ENCODE measurements at regions not wholly inside any gene's neighbourhood (a gene's known extent, or its start where the extent isn't known, plus 50 kb on each side); places are given as distances from the start of the nearest gene placed in this dataset.

DNA sequence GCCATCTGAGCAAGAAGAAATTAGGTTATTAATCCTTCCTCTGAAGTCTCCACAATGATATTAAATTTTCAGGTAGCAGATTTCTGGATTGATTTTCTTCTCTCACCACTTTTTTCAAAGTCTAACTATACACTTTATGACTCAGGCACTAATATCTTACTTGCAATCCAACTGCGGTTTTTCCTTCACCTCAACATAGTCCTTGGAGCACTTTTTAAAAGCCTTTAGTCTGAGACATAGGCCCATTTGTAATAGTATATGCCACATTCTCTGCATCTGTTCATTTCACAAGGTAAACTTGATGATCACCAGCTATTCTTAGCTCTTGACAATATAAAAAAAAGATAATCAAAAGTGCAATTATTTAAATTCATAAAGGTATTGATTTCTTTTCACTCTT lies 55.9 kb upstream of the EDNRA start:
- no peak for TF ChIP-seq ZNF565 (CRISPR knock-in tag; conservative IDR thresholded peaks at IDR 0.05; ENCODE audit: low read depth)
- TF ChIP-seq, protein P1, sequence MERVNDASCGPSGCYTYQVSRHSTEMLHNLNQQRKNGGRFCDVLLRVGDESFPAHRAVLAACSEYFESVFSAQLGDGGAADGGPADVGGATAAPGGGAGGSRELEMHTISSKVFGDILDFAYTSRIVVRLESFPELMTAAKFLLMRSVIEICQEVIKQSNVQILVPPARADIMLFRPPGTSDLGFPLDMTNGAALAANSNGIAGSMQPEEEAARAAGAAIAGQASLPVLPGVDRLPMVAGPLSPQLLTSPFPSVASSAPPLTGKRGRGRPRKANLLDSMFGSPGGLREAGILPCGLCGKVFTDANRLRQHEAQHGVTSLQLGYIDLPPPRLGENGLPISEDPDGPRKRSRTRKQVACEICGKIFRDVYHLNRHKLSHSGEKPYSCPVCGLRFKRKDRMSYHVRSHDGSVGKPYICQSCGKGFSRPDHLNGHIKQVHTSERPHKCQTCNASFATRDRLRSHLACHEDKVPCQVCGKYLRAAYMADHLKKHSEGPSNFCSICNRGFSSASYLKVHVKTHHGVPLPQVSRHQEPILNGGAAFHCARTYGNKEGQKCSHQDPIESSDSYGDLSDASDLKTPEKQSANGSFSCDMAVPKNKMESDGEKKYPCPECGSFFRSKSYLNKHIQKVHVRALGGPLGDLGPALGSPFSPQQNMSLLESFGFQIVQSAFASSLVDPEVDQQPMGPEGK (CRISPR knock-in tag; IDR thresholded peaks at IDR 0.05; ENCODE audit: borderline replicate concordance): no peak
- TF ChIP-seq, protein P2, sequence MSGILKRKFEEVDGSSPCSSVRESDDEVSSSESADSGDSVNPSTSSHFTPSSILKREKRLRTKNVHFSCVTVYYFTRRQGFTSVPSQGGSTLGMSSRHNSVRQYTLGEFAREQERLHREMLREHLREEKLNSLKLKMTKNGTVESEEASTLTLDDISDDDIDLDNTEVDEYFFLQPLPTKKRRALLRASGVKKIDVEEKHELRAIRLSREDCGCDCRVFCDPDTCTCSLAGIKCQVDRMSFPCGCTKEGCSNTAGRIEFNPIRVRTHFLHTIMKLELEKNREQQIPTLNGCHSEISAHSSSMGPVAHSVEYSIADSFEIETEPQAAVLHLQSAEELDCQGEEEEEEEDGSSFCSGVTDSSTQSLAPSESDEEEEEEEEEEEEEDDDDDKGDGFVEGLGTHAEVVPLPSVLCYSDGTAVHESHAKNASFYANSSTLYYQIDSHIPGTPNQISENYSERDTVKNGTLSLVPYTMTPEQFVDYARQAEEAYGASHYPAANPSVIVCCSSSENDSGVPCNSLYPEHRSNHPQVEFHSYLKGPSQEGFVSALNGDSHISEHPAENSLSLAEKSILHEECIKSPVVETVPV (CRISPR knock-in tag; IDR thresholded peaks at IDR 0.05): no peak
- TF ChIP-seq, protein P3, sequence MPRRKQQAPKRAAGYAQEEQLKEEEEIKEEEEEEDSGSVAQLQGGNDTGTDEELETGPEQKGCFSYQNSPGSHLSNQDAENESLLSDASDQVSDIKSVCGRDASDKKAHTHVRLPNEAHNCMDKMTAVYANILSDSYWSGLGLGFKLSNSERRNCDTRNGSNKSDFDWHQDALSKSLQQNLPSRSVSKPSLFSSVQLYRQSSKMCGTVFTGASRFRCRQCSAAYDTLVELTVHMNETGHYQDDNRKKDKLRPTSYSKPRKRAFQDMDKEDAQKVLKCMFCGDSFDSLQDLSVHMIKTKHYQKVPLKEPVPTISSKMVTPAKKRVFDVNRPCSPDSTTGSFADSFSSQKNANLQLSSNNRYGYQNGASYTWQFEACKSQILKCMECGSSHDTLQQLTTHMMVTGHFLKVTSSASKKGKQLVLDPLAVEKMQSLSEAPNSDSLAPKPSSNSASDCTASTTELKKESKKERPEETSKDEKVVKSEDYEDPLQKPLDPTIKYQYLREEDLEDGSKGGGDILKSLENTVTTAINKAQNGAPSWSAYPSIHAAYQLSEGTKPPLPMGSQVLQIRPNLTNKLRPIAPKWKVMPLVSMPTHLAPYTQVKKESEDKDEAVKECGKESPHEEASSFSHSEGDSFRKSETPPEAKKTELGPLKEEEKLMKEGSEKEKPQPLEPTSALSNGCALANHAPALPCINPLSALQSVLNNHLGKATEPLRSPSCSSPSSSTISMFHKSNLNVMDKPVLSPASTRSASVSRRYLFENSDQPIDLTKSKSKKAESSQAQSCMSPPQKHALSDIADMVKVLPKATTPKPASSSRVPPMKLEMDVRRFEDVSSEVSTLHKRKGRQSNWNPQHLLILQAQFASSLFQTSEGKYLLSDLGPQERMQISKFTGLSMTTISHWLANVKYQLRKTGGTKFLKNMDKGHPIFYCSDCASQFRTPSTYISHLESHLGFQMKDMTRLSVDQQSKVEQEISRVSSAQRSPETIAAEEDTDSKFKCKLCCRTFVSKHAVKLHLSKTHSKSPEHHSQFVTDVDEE (CRISPR knock-in tag; IDR thresholded peaks at IDR 0.05): no peak
- ATAC-seq: no peak

DNA sequence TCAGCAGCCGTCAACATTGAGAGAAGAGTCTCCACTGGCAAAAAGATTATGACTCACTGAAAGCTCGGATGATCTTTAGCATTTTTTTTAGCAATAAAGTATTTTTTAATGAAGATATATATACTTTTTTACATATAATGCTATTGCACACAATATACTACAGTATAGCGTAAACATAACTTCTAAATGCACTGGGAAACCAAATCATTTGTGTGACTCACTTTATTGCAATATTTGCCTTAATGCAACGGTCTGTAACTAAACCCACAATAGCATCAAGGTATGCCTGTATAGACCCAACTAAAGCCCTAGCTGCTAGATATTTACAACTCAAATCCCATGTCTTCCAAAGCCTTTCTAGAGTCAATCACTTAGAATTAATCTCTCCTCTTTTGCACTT lies 52.3 kb upstream of the EDNRA start:
- no peak for ATAC-seq
- TF ChIP-seq CSDC2 (CRISPR knock-in tag; IDR thresholded peaks at IDR 0.05) (no peak), ZC3H10 (CRISPR knock-in tag; IDR thresholded peaks at IDR 0.05) (no peak), PPARA (CRISPR knock-in tag; IDR thresholded peaks at IDR 0.05; ENCODE audit: borderline replicate concordance) (no peak), ISL1 (CRISPR knock-in tag; IDR thresholded peaks at IDR 0.05) (no peak), OSR1 (CRISPR knock-in tag; IDR thresholded peaks at IDR 0.05) (no peak), TOX (CRISPR knock-in tag; IDR thresholded peaks at IDR 0.05; ENCODE audit: borderline replicate concordance) (no peak), RARB (CRISPR knock-in tag; IDR thresholded peaks at IDR 0.05) (no peak), ESRRG (CRISPR knock-in tag; IDR thresholded peaks at IDR 0.05) (no peak), TCF4 (CRISPR knock-in tag; IDR thresholded peaks at IDR 0.05; ENCODE audit: borderline replicate concordance) (no peak), ZNF565 (CRISPR knock-in tag; conservative IDR thresholded peaks at IDR 0.05; ENCODE audit: low read depth) (no peak), BACH2 (CRISPR knock-in tag; IDR thresholded peaks at IDR 0.05; ENCODE audit: borderline replicate concordance) (no peak), ZFP30 (CRISPR knock-in tag; IDR thresholded peaks at IDR 0.05) (no peak), ZNF70 (CRISPR knock-in tag; IDR thresholded peaks at IDR 0.05) (no peak)
- TF ChIP-seq, protein P4, sequence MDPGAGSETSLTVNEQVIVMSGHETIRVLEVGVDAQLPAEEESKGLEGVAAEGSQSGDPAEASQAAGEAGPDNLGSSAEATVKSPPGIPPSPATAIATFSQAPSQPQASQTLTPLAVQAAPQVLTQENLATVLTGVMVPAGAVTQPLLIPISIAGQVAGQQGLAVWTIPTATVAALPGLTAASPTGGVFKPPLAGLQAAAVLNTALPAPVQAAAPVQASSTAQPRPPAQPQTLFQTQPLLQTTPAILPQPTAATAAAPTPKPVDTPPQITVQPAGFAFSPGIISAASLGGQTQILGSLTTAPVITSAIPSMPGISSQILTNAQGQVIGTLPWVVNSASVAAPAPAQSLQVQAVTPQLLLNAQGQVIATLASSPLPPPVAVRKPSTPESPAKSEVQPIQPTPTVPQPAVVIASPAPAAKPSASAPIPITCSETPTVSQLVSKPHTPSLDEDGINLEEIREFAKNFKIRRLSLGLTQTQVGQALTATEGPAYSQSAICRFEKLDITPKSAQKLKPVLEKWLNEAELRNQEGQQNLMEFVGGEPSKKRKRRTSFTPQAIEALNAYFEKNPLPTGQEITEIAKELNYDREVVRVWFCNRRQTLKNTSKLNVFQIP (CRISPR knock-in tag; IDR thresholded peaks at IDR 0.05; ENCODE audit: borderline replicate concordance, low read depth): no peak
- TF ChIP-seq, protein P2 (CRISPR knock-in tag; IDR thresholded peaks at IDR 0.05): no peak
- TF ChIP-seq, protein P1 (CRISPR knock-in tag; IDR thresholded peaks at IDR 0.05; ENCODE audit: borderline replicate concordance): no peak
- TF ChIP-seq, protein P5, sequence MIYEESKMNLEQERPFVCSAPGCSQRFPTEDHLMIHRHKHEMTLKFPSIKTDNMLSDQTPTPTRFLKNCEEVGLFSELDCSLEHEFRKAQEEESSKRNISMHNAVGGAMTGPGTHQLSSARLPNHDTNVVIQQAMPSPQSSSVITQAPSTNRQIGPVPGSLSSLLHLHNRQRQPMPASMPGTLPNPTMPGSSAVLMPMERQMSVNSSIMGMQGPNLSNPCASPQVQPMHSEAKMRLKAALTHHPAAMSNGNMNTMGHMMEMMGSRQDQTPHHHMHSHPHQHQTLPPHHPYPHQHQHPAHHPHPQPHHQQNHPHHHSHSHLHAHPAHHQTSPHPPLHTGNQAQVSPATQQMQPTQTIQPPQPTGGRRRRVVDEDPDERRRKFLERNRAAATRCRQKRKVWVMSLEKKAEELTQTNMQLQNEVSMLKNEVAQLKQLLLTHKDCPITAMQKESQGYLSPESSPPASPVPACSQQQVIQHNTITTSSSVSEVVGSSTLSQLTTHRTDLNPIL (CRISPR knock-in tag; IDR thresholded peaks at IDR 0.05; ENCODE audit: low read depth): no peak
